ENCODE measurements at regions not wholly inside any gene's neighbourhood (a gene's known extent, or its start where the extent isn't known, plus 50 kb on each side); places are given as distances from the start of the nearest gene placed in this dataset.

- H3K9ac ChIP-seq (ENCODE audit: low read length), result no peak overlapping the region
- H3K23ac ChIP-seq (ENCODE audit: low read length in 2 of 2), result no peak overlapping the region
- no peak for DNase-seq
- peaks cover 6% of the 10 kb centered on the region for H3K9me3 ChIP-seq (ENCODE audit: control insufficient read depth, low read length)
- peak overlapping the region in 1 of 2 experiments; percentile 4 for H3K4ac ChIP-seq (ENCODE audit: low read depth in 1 of 2, low read length in 2 of 2)
- H2BK5ac ChIP-seq (ENCODE audit: low read depth, low read length, poor library complexity, severe bottlenecking), result no peak overlapping the region
- H4K8ac ChIP-seq (ENCODE audit: low read length), result no peak overlapping the region
- no peaks in the 10 kb centered on the region for H3K27me3 ChIP-seq (ENCODE audit: control insufficient read depth in 1 of 2, insufficient read depth in 1 of 2, low read length in 2 of 2)
- H2AK5ac ChIP-seq (ENCODE audit: low read length, severe bottlenecking), result peak overlapping the region; percentile 37
- 91% methylated on average over 3 of the region's 3 CpGs for WGBS
- no peak overlapping the region for H3K27ac ChIP-seq (ENCODE audit: low read length, poor library complexity, severe bottlenecking)
- no peak overlapping the region for H2BK12ac ChIP-seq (ENCODE audit: low read length in 2 of 2)
- no peak overlapping the region for H2BK120ac ChIP-seq (ENCODE audit: low read depth, low read length)
- no peak overlapping the region for H2AFZ ChIP-seq (ENCODE audit: low read depth, low read length)
- peaks cover 9% of the 10 kb centered on the region for H3K79me1 ChIP-seq (replicated peaks; ENCODE audit: low read length, poor library complexity, severe bottlenecking)
- H3K4me3 ChIP-seq (ENCODE audit: insufficient read depth in 1 of 2, low read depth in 1 of 2, low read length in 2 of 2), result no peak overlapping the region
- no peak overlapping the region for H4K91ac ChIP-seq (ENCODE audit: low read length)
- H3K14ac ChIP-seq (ENCODE audit: low read length in 2 of 2), result no peak overlapping the region
- H3K36me3 ChIP-seq (ENCODE audit: control insufficient read depth in 1 of 2, insufficient read depth in 2 of 2, low read depth in 1 of 2, low read length in 2 of 2), result no peaks in the 10 kb centered on the region
- peaks cover 5% of the 10 kb centered on the region for H3K4me1 ChIP-seq (ENCODE audit: control insufficient read depth, insufficient read depth, low read depth, low read length)
- no peak overlapping the region for H2BK15ac ChIP-seq (ENCODE audit: low read depth, poor library complexity, severe bottlenecking)
- H3K18ac ChIP-seq (ENCODE audit: low read depth in 1 of 2, low read length in 2 of 2), result peak overlapping the region; percentile 54 to 91
- no peak overlapping the region for H3K4me2 ChIP-seq (ENCODE audit: low read length, poor library complexity, severe bottlenecking)
These were observed 101.4 kb downstream of the RIN2 start for GRCh38 chr20:19859444-19859843.

GRCh38 chr20:19860737-19861136 lies 102.7 kb downstream of the RIN2 start:
- no peak overlapping the region for H2BK120ac ChIP-seq (ENCODE audit: low read depth, low read length)

GRCh38 chr20:19861147-19861759 lies 103.2 kb downstream of the RIN2 start:
- no peak overlapping the region for H2AFZ ChIP-seq (ENCODE audit: low read depth, low read length)
- no peak for DNase-seq
- H3K23ac ChIP-seq (ENCODE audit: low read length in 2 of 2), result no peak overlapping the region
- no peak overlapping the region for H3K18ac ChIP-seq (ENCODE audit: low read depth in 1 of 2, low read length in 2 of 2)
- H4K91ac ChIP-seq (ENCODE audit: low read length), result no peak overlapping the region
- H3K4me1 ChIP-seq (ENCODE audit: control insufficient read depth, insufficient read depth, low read depth, low read length), result peaks cover 5% of the 10 kb centered on the region
- H2BK15ac ChIP-seq (ENCODE audit: low read depth, poor library complexity, severe bottlenecking), result no peak overlapping the region
- H3K4me2 ChIP-seq (ENCODE audit: low read length, poor library complexity, severe bottlenecking), result no peak overlapping the region
- H3K27ac ChIP-seq (ENCODE audit: low read length, poor library complexity, severe bottlenecking), result peak overlapping the region; percentile 60
- H3K14ac ChIP-seq (ENCODE audit: low read length in 2 of 2), result no peak overlapping the region
- no peak overlapping the region for H2BK5ac ChIP-seq (ENCODE audit: low read depth, low read length, poor library complexity, severe bottlenecking)
- no peak overlapping the region for H4K8ac ChIP-seq (ENCODE audit: low read length)
- H3K36me3 ChIP-seq (ENCODE audit: control insufficient read depth in 1 of 2, insufficient read depth in 2 of 2, low read depth in 1 of 2, low read length in 2 of 2), result no peaks in the 10 kb centered on the region
- no peak overlapping the region for H2BK12ac ChIP-seq (ENCODE audit: low read length in 2 of 2)
- no peaks in the 10 kb centered on the region for H3K27me3 ChIP-seq (ENCODE audit: control insufficient read depth in 1 of 2, insufficient read depth in 1 of 2, low read length in 2 of 2)
- no peak overlapping the region for H3K9ac ChIP-seq (ENCODE audit: low read length)
- peaks cover 6% of the 10 kb centered on the region for H3K9me3 ChIP-seq (ENCODE audit: control insufficient read depth, low read length)
- H3K4me3 ChIP-seq (ENCODE audit: insufficient read depth in 1 of 2, low read depth in 1 of 2, low read length in 2 of 2), result no peak overlapping the region
- WGBS, result 90% methylated on average over 6 of the region's 6 CpGs
- no peak overlapping the region for H2BK120ac ChIP-seq (ENCODE audit: low read depth, low read length)
- H3K4ac ChIP-seq (ENCODE audit: low read depth in 1 of 2, low read length in 2 of 2), result no peak overlapping the region
- peak overlapping the region; percentile 84 for H2AK5ac ChIP-seq (ENCODE audit: low read length, severe bottlenecking)
- peaks cover 13% of the 10 kb centered on the region for H3K79me1 ChIP-seq (replicated peaks; ENCODE audit: low read length, poor library complexity, severe bottlenecking)

More at GRCh38 chr20:19860737-19861136, 102.7 kb downstream of the RIN2 start:
- H3K23ac ChIP-seq (ENCODE audit: low read length in 2 of 2), result no peak overlapping the region
- peak overlapping the region; percentile 25 for H3K4me2 ChIP-seq (ENCODE audit: low read length, poor library complexity, severe bottlenecking)
- peak overlapping the region; percentile 83 for H2AK5ac ChIP-seq (ENCODE audit: low read length, severe bottlenecking)
- peaks cover 5% of the 10 kb centered on the region for H3K4me1 ChIP-seq (ENCODE audit: control insufficient read depth, insufficient read depth, low read depth, low read length)
- H2BK12ac ChIP-seq (ENCODE audit: low read length in 2 of 2), result no peak overlapping the region
- H3K18ac ChIP-seq (ENCODE audit: low read depth in 1 of 2, low read length in 2 of 2), result no peak overlapping the region
- H3K27me3 ChIP-seq (ENCODE audit: control insufficient read depth in 1 of 2, insufficient read depth in 1 of 2, low read length in 2 of 2), result no peaks in the 10 kb centered on the region
- H3K4me3 ChIP-seq (ENCODE audit: insufficient read depth in 1 of 2, low read depth in 1 of 2, low read length in 2 of 2), result no peak overlapping the region
- no peaks in the 10 kb centered on the region for H3K36me3 ChIP-seq (ENCODE audit: control insufficient read depth in 1 of 2, insufficient read depth in 2 of 2, low read depth in 1 of 2, low read length in 2 of 2)
- DNase-seq, result no peak
- peaks cover 6% of the 10 kb centered on the region for H3K9me3 ChIP-seq (ENCODE audit: control insufficient read depth, low read length)
- no peak overlapping the region for H3K9ac ChIP-seq (ENCODE audit: low read length)
- no peak overlapping the region for H2BK15ac ChIP-seq (ENCODE audit: low read depth, poor library complexity, severe bottlenecking)
- no peak overlapping the region for H3K4ac ChIP-seq (ENCODE audit: low read depth in 1 of 2, low read length in 2 of 2)
- H3K14ac ChIP-seq (ENCODE audit: low read length in 2 of 2), result no peak overlapping the region
- H4K8ac ChIP-seq (ENCODE audit: low read length), result no peak overlapping the region
- H3K79me1 ChIP-seq (replicated peaks; ENCODE audit: low read length, poor library complexity, severe bottlenecking), result peaks cover 10% of the 10 kb centered on the region
- peak overlapping the region; percentile 67 for H3K27ac ChIP-seq (ENCODE audit: low read length, poor library complexity, severe bottlenecking)
- WGBS, result 88% methylated on average over 2 of the region's 2 CpGs
- no peak overlapping the region for H2AFZ ChIP-seq (ENCODE audit: low read depth, low read length)
- H4K91ac ChIP-seq (ENCODE audit: low read length), result no peak overlapping the region
- H2BK5ac ChIP-seq (ENCODE audit: low read depth, low read length, poor library complexity, severe bottlenecking), result no peak overlapping the region

- no peak overlapping the region for H2BK15ac ChIP-seq (ENCODE audit: low read depth, poor library complexity, severe bottlenecking)
- WGBS, result 62% methylated on average over 3 of the region's 3 CpGs
- H3K18ac ChIP-seq (ENCODE audit: low read depth in 1 of 2, low read length in 2 of 2), result no peak overlapping the region
- no peak overlapping the region for H3K9ac ChIP-seq (ENCODE audit: low read length)
- H2BK5ac ChIP-seq (ENCODE audit: low read depth, low read length, poor library complexity, severe bottlenecking), result no peak overlapping the region
- peaks cover 6% of the 10 kb centered on the region for H3K9me3 ChIP-seq (ENCODE audit: control insufficient read depth, low read length)
- no peak overlapping the region for H2AFZ ChIP-seq (ENCODE audit: low read depth, low read length)
- H2BK120ac ChIP-seq (ENCODE audit: low read depth, low read length), result no peak overlapping the region
- DNase-seq, result no peak
- no peak overlapping the region for H4K8ac ChIP-seq (ENCODE audit: low read length)
- no peak overlapping the region for H3K4me3 ChIP-seq (ENCODE audit: insufficient read depth in 1 of 2, low read depth in 1 of 2, low read length in 2 of 2)
- no peak overlapping the region for H3K27ac ChIP-seq (ENCODE audit: low read length, poor library complexity, severe bottlenecking)
- H3K4ac ChIP-seq (ENCODE audit: low read depth in 1 of 2, low read length in 2 of 2), result no peak overlapping the region
- peaks cover 0 to 5% of the 10 kb centered on the region in 2 experiments for H3K36me3 ChIP-seq (ENCODE audit: control insufficient read depth in 1 of 2, insufficient read depth in 2 of 2, low read depth in 1 of 2, low read length in 2 of 2)
- H2AK5ac ChIP-seq (ENCODE audit: low read length, severe bottlenecking), result no peak overlapping the region
- H4K91ac ChIP-seq (ENCODE audit: low read length), result no peak overlapping the region
- H3K23ac ChIP-seq (ENCODE audit: low read length in 2 of 2), result no peak overlapping the region
- no peak overlapping the region for H3K14ac ChIP-seq (ENCODE audit: low read length in 2 of 2)
- H3K4me2 ChIP-seq (ENCODE audit: low read length, poor library complexity, severe bottlenecking), result no peak overlapping the region
- H3K27me3 ChIP-seq (ENCODE audit: control insufficient read depth in 1 of 2, insufficient read depth in 1 of 2, low read length in 2 of 2), result no peaks in the 10 kb centered on the region
- peaks cover 5% of the 10 kb centered on the region for H3K4me1 ChIP-seq (ENCODE audit: control insufficient read depth, insufficient read depth, low read depth, low read length)
- H2BK12ac ChIP-seq (ENCODE audit: low read length in 2 of 2), result no peak overlapping the region
- peaks cover 17% of the 10 kb centered on the region for H3K79me1 ChIP-seq (replicated peaks; ENCODE audit: low read length, poor library complexity, severe bottlenecking)
These were observed 106.1 kb downstream of the RIN2 start for GRCh38 chr20:19864130-19864529.
